ENCODE measurements at regions not wholly inside any gene's neighbourhood (a gene's known extent, or its start where the extent isn't known, plus 50 kb on each side); places are given as distances from the start of the nearest gene placed in this dataset.

GRCh38 chr14:25841226-25841625, 756.6 kb downstream of the NOVA1 start:
- no peaks in the 10 kb centered on the region for H3K9me2 ChIP-seq
- DNase-seq: no peak
- H3K4me3 ChIP-seq (ENCODE audit: low read depth in 2 of 2, low read length in 1 of 2): no peak overlapping the region
- H3F3A ChIP-seq (replicated peaks; ENCODE audit: insufficient read depth): no peaks in the 10 kb centered on the region
- H4K20me1 ChIP-seq (ENCODE audit: insufficient read depth): no peaks in the 10 kb centered on the region
- H2AFZ ChIP-seq (ENCODE audit: low read depth): no peak overlapping the region
- CTCF ChIA-PET: no interaction called here
- POLR2A ChIA-PET: no interaction called here
- no peak for TF ChIP-seq TEAD4 (IDR thresholded peaks at IDR 0.05; ENCODE audit: borderline replicate concordance, insufficient read depth)
- no peak for TF ChIP-seq SIN3A (IDR thresholded peaks at IDR 0.05; ENCODE audit: borderline replicate concordance, low read depth, low read length)
- 0% methylated on average over 2 of the region's 2 CpGs for WGBS (ENCODE audit: low lambda C conversion rate)
- peaks cover 0 to 7% of the 10 kb centered on the region in 2 experiments; a peak in 1 of 4 replicates for H3K4me1 ChIP-seq (ENCODE audit: control insufficient read depth in 1 of 2, insufficient read depth in 2 of 2, low read depth in 1 of 2, low read length in 1 of 2)
- H3K9me3 ChIP-seq: no peaks in the 10 kb centered on the region
- no peaks in the 10 kb centered on the region for H3K36me3 ChIP-seq (replicated peaks in 1 of 2; ENCODE audit: control insufficient read depth in 1 of 2, insufficient read depth in 2 of 2, low read length in 1 of 2)
- no peaks in the 10 kb centered on the region for H3K79me2 ChIP-seq (ENCODE audit: insufficient read depth)
- H3K27me3 ChIP-seq (ENCODE audit: insufficient read depth): no peaks in the 10 kb centered on the region
- H3K4me2 ChIP-seq: no peak overlapping the region
- no peak overlapping the region for H3K9ac ChIP-seq
- no peak overlapping the region for H3K27ac ChIP-seq (ENCODE audit: low read depth in 2 of 2, low read length in 1 of 2)

DNA sequence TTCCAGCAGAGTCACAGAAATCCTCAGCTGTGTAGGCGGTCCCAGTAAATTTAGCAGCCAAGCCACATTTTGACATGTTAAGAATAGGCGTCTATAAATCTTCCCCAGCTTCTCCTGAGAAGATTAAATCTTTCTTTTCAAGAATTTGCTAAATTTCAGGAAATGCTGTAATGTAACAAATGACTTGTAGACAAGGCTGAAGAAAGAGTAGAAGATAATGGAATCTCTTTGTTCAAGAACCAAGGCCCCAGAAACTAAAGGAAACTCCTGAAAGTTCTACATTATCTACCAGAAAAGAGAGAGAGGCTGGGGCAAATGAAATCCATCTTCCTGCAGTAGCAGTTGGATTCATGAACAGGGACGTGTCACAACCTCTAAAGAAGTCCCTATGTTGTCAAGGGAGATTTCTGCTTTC, 760.3 kb downstream of the NOVA1 start:
- Histone ChIP-seq H3K9me3 (no peaks in the 10 kb centered on the region), H3K27ac (ENCODE audit: low read depth in 2 of 2, low read length in 1 of 2) (no peak overlapping the region), H3K4me1 (ENCODE audit: control insufficient read depth in 1 of 2, insufficient read depth in 2 of 2, low read depth in 1 of 2, low read length in 1 of 2) (peaks cover 0 to 10% of the 10 kb centered on the region in 2 experiments; a peak in 1 of 4 replicates), H3K4me3 (ENCODE audit: low read depth in 2 of 2, low read length in 1 of 2) (no peak overlapping the region), H3K27me3 (ENCODE audit: insufficient read depth) (no peaks in the 10 kb centered on the region), H4K20me1 (ENCODE audit: insufficient read depth) (no peaks in the 10 kb centered on the region), H3F3A (replicated peaks; ENCODE audit: insufficient read depth) (no peaks in the 10 kb centered on the region), H3K79me2 (ENCODE audit: insufficient read depth) (no peaks in the 10 kb centered on the region), H3K36me3 (replicated peaks in 1 of 2; ENCODE audit: control insufficient read depth in 1 of 2, insufficient read depth in 2 of 2, low read length in 1 of 2) (no peaks in the 10 kb centered on the region), H3K9ac (no peak overlapping the region), H3K9me2 (no peaks in the 10 kb centered on the region), H2AFZ (ENCODE audit: low read depth) (no peak overlapping the region), H3K4me2 (no peak overlapping the region)
- TF ChIP-seq IRF3 (IDR thresholded peaks at IDR 0.05; ENCODE audit: low read depth, low read length) (no peak), GABPA (IDR thresholded peaks at IDR 0.05; ENCODE audit: low read depth) (no peak), FOXJ3 (CRISPR knock-in tag; IDR thresholded peaks at IDR 0.05) (no peak), NRF1 (IDR thresholded peaks at IDR 0.05; ENCODE audit: low read depth, low read length) (no peak), RFX5 (IDR thresholded peaks at IDR 0.05; ENCODE audit: low read length) (no peak), TCF12 (IDR thresholded peaks at IDR 0.05) (no peak), FOXM1 (IDR thresholded peaks at IDR 0.05; ENCODE audit: low read depth) (no peak), RXRA (IDR thresholded peaks at IDR 0.05; ENCODE audit: borderline replicate concordance, low read depth) (no peak), POLR2AphosphoS5 (IDR thresholded peaks at IDR 0.05; ENCODE audit: low read depth, low read length) (no peak), TAF1 (IDR thresholded peaks at IDR 0.05; ENCODE audit: borderline replicate concordance, low read depth, low read length) (no peak), MAX (IDR thresholded peaks at IDR 0.05; ENCODE audit: low read depth) (no peak), EZH2phosphoT487 (IDR thresholded peaks at IDR 0.05; ENCODE audit: borderline replicate concordance, low read depth) (no peak), ELF1 (IDR thresholded peaks at IDR 0.05) (no peak), SMC3 (IDR thresholded peaks at IDR 0.05; ENCODE audit: low read depth, low read length) (no peak)
- TF ChIP-seq, protein P1, sequence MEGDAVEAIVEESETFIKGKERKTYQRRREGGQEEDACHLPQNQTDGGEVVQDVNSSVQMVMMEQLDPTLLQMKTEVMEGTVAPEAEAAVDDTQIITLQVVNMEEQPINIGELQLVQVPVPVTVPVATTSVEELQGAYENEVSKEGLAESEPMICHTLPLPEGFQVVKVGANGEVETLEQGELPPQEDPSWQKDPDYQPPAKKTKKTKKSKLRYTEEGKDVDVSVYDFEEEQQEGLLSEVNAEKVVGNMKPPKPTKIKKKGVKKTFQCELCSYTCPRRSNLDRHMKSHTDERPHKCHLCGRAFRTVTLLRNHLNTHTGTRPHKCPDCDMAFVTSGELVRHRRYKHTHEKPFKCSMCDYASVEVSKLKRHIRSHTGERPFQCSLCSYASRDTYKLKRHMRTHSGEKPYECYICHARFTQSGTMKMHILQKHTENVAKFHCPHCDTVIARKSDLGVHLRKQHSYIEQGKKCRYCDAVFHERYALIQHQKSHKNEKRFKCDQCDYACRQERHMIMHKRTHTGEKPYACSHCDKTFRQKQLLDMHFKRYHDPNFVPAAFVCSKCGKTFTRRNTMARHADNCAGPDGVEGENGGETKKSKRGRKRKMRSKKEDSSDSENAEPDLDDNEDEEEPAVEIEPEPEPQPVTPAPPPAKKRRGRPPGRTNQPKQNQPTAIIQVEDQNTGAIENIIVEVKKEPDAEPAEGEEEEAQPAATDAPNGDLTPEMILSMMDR (IDR thresholded peaks at IDR 0.05): no peak
- CTCF ChIA-PET: no interaction called here
- WGBS (ENCODE audit: low lambda C conversion rate): 1% methylated on average over 3 of the region's 3 CpGs
- no peak for DNase-seq
- POLR2A ChIA-PET: no interaction called here

All from SK-N-SH (cell line).